GM19324 (cell line): ENCODE measurements at regions not wholly inside any gene's neighbourhood (a gene's known extent, or its start where the extent isn't known, plus 50 kb on each side); places are given as distances from the start of the nearest gene placed in this dataset.
"Not testable (repeated sequence)": the region's sequence is repeated elsewhere in the genome, so short reads cannot be mapped to it uniquely, and the experiment has no call there.

Experiments
- ATAC-seq: cut with Tn5 transposase; IDR thresholded peaks from one replicate; pipeline ENCODE4 v1.9.1; 2021; ENCODE audit warnings: mild to moderate bottlenecking, moderate library complexity; ENCODE audit not compliant: unreplicated experiment, low FRiP score

DNA sequence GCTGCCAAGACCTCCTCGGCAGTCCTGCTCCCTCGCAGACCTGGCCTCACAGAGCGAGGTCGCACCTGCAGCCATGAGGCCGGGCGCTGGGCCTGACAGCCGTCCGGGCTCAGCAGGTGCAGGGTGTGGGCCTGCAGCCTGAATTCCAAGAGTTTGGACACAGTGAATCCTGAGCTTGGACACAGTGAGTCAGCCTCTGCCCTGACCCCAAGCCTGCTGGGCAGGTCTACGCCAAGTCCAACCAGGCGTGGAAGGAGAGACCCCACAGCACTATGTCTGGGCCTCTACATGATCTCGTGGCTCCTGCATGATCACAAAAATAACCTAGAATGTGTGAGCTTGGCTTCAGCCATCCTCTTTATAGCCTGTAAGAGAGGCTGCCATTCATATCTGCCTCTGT lies 121.0 kb downstream of the C16orf95 start:
- no peak for ATAC-seq

DNA sequence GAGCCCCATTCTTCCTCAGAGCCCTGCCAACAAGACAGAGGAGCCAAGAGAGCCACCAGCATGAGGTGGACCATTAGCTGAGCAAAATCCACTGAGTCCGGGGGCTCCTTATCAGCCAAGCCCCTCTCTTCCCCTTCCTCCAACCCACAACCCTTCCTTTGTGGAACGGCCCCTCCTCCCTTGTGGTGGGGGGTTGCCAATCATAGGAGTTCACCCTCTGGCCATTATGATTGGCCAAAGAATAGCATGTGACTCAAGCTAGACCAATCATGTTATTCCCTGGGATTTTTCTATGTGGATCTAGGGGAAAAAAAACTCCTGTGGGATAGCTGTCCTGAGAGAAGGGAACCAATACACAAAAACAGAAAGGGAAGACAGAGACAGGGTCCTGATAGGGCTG lies 120.5 kb downstream of the C16orf95 start:
- no peak for ATAC-seq

DNA sequence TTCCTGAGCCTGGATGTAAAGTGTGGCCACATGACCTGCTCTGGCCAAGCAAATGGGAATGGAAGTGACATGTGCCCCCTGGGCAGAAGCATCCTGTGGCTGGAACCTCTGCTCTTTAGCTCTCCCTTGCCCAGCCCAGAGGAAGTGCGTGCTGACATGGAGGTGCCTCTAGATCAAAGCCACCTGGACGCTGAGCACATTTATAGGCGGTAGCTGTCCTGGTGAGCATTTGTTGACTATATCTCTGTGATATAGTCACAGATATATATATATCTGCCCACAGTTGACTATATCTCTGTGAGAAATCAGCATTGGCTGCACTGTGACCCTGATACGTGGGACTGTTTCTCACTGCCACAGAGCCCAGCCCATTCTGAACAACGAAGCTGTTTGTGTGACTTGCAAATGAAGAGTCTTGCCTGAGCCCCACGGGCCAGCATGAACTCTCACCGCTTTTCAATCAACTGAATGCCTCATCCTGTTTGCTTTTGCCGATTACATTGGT lies 118.8 kb downstream of the C16orf95 start:
- no peak for ATAC-seq

- no peak for ATAC-seq
Measured at GRCh38 chr16:87198881-87199280, 118.3 kb downstream of the C16orf95 start.

DNA sequence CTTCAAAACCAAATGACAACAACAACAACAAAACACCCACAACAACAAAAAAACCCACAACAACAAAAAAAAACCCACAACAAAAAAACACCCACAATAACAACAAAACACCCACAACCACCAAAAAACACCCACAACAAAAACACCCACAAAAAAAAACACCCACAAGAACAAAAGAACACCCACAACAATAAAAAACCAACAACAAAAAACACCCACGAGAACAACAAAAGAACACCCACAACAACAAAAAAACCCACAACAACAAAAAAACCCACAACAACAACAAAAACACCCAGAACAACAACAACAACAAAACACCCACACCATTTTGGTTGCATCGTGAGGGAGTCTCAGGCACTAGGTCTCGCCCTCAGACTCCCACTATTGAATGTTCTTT lies 117.8 kb downstream of the C16orf95 start:
- no peak for ATAC-seq

DNA sequence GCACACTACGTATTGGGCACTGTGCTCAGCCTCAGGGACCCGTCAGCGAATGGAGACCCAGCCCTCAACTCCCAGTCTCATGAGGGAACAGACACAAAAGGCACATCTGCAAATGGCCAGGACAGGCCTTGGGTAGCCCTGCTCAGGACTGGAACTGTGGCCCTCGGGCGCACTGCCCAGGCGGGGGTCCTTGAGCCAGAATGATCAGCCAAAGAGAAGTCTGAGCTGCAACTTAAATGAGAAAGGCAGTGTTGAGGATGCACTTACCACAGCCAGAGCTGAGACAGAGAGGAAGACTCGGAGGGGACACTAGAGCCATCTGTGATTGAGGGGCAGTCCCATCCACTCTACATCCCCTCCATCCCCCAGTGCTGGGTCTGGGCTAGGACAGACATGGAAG lies 117.3 kb downstream of the C16orf95 start:
- ATAC-seq, result no peak

- ATAC-seq, result no peak
Measured at GRCh38 chr16:87200637-87201036, 116.6 kb downstream of the C16orf95 start.

GRCh38 chr16:87201052-87201451 lies 116.1 kb downstream of the C16orf95 start:
- no peak for ATAC-seq

- no peak for ATAC-seq
Measured at GRCh38 chr16:87201790-87202189, 115.4 kb downstream of the C16orf95 start.

DNA sequence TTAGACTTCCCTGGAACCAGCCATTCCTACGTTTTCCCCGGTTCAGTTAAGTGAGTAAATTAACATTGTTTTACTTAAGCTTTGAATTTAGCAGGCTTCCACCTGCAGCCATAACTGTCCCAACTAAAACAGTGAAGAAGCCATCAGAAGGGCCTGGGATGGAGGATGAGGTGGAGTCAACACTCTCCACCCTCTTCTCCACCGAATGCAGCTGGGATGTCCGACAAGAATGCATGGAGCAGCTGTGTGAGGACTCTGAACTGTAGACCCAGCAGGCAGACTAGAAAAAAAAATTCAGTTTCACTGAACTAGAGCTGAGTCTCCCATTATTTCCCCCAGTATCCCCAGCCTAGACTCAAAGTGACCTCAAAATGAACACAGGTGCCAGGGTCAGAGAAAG lies 114.8 kb downstream of the C16orf95 start:
- ATAC-seq, result no peak

DNA sequence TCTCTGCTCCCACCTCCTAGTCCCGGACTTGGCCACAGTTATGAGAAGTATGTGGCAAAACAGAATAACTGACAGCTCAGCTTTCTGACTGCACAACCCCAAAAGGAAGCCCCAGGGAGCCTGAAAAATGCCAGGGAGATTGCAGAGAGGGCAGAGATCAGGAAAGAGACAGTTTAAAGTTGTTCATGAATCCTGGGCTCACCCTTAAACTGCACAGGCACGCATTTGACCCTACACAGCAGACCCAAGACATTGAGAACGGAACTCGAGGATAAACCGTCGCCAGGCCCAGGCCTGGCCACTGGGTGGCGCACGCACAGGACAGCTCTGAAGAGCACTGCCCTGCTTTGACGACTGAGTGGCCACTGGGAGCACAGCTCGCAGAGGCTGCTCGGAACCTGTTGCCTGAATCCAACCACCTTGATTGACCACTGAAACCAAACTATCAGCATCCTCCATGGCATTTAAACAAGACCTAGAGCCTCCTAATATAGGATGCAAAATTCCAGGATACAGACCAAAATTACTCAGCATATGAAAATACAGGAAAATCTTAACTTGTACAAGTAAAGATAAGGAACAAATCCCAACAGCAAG lies 114.0 kb downstream of the C16orf95 start:
- no peak for ATAC-seq

GRCh38 chr16:87206646-87207451 lies 110.3 kb downstream of the C16orf95 start:
- ATAC-seq, result no peak

GRCh38 chr16:87207509-87207908 lies 109.7 kb downstream of the C16orf95 start:
- no peak for ATAC-seq

DNA sequence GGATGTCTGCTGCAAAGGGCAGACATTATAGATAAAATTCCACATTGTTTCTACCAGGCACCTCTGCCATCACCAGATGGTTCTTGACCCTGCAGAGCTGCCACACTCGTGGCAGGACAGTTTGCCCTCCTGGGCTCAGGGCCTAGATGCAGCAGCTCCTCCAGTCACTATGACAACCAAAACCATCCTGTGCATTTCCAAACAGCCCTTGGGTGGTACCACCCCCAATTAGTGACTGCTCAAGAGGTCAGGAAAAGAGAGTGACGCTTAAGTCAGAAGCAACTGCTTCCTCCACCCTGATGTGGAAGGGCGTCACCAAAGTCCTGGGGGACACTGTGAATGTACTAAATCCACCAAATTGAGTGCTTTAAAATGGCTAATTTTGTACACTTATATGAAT lies 109.2 kb downstream of the C16orf95 start:
- ATAC-seq, result no peak

GRCh38 chr16:87208968-87209367 lies 108.2 kb downstream of the C16orf95 start:
- not testable (repeated sequence) for ATAC-seq

- no peak for ATAC-seq
Measured at GRCh38 chr16:87209808-87210512, 107.2 kb downstream of the C16orf95 start.

DNA sequence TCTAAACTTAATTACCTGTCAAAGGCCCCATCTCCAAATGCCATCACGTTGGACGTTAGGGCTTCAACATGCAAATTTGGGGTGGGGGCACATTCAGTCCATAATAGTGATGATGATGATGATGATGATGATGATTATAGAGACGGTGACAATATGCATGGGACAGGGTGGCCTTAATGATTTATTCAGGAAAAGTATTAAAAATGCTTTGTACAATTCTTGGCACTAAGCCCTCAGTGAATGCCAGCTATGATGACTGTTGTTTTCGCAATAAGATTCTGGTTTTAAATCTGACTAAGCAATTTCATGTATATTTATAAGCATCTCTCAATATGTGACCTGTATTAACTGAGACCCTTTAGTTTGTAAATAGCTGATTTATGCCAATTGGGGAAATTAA lies 106.3 kb downstream of the C16orf95 start:
- ATAC-seq, result no peak

GRCh38 chr16:87212026-87212425 lies 105.2 kb downstream of the C16orf95 start:
- ATAC-seq, result no peak

DNA sequence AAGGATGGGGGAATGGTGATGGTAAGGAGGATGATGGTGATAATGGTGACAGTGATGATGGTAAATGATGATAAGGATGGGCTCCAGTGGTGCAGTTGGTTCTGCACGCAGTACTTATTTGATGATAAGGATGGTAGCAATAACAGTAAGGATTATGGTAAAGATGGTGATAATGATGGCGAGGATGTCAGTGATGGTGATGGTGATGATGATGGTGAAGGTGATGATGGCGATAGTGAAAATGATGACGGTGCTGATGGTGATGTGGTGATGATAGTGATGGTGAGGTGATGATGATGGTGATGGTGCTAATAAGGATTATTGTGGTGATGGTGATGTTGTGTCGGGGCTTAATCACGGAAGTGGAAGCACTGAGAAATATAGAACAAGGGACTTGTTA lies 103.7 kb downstream of the C16orf95 start:
- no peak for ATAC-seq

- no peak for ATAC-seq
Measured at GRCh38 chr16:87216148-87216840, 100.9 kb downstream of the C16orf95 start.

DNA sequence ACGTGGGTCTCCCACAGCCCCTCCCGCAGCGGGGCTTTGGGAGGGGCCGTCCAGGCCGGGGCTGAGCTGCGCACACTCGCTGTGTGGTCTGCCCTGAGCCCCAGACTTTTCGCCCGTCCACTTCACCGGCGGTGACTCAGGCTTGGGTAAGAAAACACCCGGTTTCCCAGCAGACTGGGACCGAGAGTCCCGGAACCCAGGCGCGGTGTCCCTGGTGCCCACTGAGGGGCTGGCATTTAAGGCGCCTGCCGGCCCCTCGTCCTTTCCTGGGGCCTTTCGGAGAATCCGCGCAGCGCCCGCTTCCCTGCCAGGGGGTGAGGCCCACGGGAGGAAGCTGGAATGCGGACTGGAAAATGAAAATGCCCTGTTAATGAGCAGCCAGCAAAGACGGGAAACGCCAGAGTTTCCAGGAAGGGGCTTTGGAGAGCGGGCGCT lies 100.3 kb downstream of the C16orf95 start:
- no peak for ATAC-seq
